ENCODE measurements at regions not wholly inside any gene's neighbourhood (a gene's known extent, or its start where the extent isn't known, plus 50 kb on each side); places are given as distances from the start of the nearest gene placed in this dataset.

- no peaks in the 10 kb centered on the region for H3K4me1 ChIP-seq (ENCODE audit: insufficient read depth, low read length)
- Mint-ChIP-seq H3K4me3 (no peak overlapping the region), H3K4me1 (ENCODE audit: low read depth) (no peaks in the 10 kb centered on the region), H3K27ac (no peak overlapping the region), H3K9me3 (no peaks in the 10 kb centered on the region), H3K36me3 (ENCODE audit: low read depth) (no peaks in the 10 kb centered on the region), H3K27me3 (peaks cover 9% of the 10 kb centered on the region)
- H3K9me3 ChIP-seq (ENCODE audit: control insufficient read depth in 1 of 2, insufficient read depth in 1 of 2, low read length in 2 of 2): no peaks in the 10 kb centered on the region
- no peaks in the 10 kb centered on the region for H3K27me3 ChIP-seq (ENCODE audit: control insufficient read depth in 1 of 2, insufficient read depth in 2 of 2, low read length in 2 of 2)
- ATAC-seq (ENCODE audit: poor library complexity) (no peak), DNase-seq (no peak)
- intact Hi-C loops (cut with DNase I, micrococcal nuclease): no loop called here
- H3K4me3 ChIP-seq (ENCODE audit: low read length): no peak overlapping the region
- ChIA-PET POLR2A (no interaction called here), CTCF (no interaction called here)
- TF ChIP-seq, protein P1, sequence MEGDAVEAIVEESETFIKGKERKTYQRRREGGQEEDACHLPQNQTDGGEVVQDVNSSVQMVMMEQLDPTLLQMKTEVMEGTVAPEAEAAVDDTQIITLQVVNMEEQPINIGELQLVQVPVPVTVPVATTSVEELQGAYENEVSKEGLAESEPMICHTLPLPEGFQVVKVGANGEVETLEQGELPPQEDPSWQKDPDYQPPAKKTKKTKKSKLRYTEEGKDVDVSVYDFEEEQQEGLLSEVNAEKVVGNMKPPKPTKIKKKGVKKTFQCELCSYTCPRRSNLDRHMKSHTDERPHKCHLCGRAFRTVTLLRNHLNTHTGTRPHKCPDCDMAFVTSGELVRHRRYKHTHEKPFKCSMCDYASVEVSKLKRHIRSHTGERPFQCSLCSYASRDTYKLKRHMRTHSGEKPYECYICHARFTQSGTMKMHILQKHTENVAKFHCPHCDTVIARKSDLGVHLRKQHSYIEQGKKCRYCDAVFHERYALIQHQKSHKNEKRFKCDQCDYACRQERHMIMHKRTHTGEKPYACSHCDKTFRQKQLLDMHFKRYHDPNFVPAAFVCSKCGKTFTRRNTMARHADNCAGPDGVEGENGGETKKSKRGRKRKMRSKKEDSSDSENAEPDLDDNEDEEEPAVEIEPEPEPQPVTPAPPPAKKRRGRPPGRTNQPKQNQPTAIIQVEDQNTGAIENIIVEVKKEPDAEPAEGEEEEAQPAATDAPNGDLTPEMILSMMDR (IDR thresholded peaks at IDR 0.05): no peak
- no peak overlapping the region for H3K27ac ChIP-seq (ENCODE audit: low read depth in 1 of 2, low read length in 2 of 2)
- no peaks in the 10 kb centered on the region for H3K36me3 ChIP-seq (ENCODE audit: insufficient read depth, low read length)
Measured at GRCh38 chr13:109410868-109411267, 375.5 kb downstream of the IRS2 start.

DNA sequence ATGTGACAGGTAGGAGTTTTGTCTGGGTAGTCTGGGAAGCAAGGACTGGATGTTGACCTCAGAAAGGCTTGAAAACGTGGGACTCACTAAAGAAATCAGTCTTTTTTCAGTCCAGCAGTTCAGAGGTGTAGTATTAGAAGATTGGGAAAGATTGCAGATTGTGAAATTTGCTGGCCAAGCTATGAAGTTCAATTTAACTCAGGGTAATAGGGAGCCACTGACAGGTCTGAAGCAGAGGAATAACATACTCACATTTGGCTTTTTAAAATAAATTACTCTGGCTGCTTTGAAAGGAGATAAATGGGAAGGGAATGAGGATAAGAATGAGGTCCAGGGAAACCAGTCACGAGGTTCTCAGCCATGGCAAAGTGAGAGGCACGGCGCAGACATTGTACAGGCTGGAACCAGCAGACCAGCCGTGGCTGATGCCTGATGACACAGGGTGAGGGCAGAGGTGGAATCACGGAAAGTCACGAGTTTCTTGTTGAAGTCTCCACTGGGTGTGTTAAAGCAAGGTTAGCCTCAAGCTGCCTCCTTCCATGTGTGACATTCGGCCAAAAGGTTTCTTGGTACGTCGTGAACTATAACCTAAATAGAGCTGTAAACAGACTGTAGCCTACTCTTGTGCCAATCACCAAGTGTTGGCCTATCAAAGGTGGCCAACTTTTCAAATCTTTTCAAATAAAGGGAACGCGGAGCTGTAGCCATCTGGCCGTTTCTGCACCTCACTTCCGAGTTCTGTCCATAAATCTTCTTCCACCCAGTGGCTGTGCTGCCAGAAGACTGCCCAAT lies 377.6 kb downstream of the IRS2 start:
- no peaks in the 10 kb centered on the region for H3K9me3 Mint-ChIP-seq
- TF ChIP-seq, protein P1 (IDR thresholded peaks at IDR 0.05): no peak
- ChIA-PET CTCF (no interaction called here), POLR2A (no interaction called here)
- Histone ChIP-seq H3K4me1 (ENCODE audit: insufficient read depth, low read length) (no peaks in the 10 kb centered on the region), H3K4me3 (ENCODE audit: low read length) (no peak overlapping the region), H3K36me3 (ENCODE audit: insufficient read depth, low read length) (no peaks in the 10 kb centered on the region), H3K9me3 (ENCODE audit: control insufficient read depth in 1 of 2, insufficient read depth in 1 of 2, low read length in 2 of 2) (peaks cover 0 to 10% of the 10 kb centered on the region in 2 experiments), H3K27me3 (ENCODE audit: control insufficient read depth in 1 of 2, insufficient read depth in 2 of 2, low read length in 2 of 2) (no peaks in the 10 kb centered on the region), H3K27ac (ENCODE audit: low read depth in 1 of 2, low read length in 2 of 2) (no peak overlapping the region)
- H3K27me3 Mint-ChIP-seq: peaks cover 9% of the 10 kb centered on the region
- DNase-seq (no peak), ATAC-seq (ENCODE audit: poor library complexity) (no peak)
- H3K4me1 Mint-ChIP-seq (ENCODE audit: low read depth): no peaks in the 10 kb centered on the region
- intact Hi-C loops (cut with DNase I, micrococcal nuclease): no loop called here
- no peak overlapping the region for H3K4me3 Mint-ChIP-seq
- H3K27ac Mint-ChIP-seq: no peak overlapping the region
- H3K36me3 Mint-ChIP-seq (ENCODE audit: low read depth): no peaks in the 10 kb centered on the region

DNA sequence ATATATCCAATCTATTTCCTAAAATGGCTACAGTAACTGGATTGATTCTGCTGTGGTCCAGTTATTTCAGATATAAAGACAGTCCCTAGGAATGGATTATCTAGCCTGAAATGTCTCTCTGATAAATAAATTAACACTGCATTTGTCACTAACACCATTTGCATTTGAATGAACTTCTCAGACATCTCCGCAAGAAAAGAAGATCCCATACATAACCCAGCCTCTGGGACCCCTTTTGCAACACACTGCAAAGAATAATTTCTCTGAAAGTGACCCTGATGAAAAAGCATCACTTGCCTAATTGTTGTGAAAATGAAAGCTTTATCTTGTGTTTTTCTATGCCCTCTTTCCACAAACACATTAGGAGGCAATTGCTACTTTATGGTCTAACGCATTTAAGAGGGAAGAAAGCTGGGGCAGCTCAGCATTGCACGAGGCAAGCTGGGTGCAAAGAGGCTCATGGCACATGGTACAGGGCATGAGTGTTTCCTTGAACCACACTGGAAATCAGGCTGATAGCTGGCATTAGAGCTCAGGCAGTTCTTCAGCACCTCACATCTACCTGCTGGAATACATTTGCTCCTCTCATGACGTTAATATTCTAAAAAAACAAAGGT lies 379.9 kb downstream of the IRS2 start:
- intact Hi-C loops (cut with DNase I, micrococcal nuclease): no loop called here
- Mint-ChIP-seq H3K9me3 (no peaks in the 10 kb centered on the region), H3K36me3 (ENCODE audit: low read depth) (no peaks in the 10 kb centered on the region), H3K4me1 (ENCODE audit: low read depth) (no peaks in the 10 kb centered on the region), H3K27ac (no peak overlapping the region), H3K27me3 (peaks cover 9% of the 10 kb centered on the region), H3K4me3 (no peak overlapping the region)
- Histone ChIP-seq H3K27ac (ENCODE audit: low read depth in 1 of 2, low read length in 2 of 2) (no peak overlapping the region), H3K36me3 (ENCODE audit: insufficient read depth, low read length) (no peaks in the 10 kb centered on the region), H3K9me3 (ENCODE audit: control insufficient read depth in 1 of 2, insufficient read depth in 1 of 2, low read length in 2 of 2) (peaks cover 0 to 10% of the 10 kb centered on the region in 2 experiments), H3K4me1 (ENCODE audit: insufficient read depth, low read length) (no peaks in the 10 kb centered on the region), H3K4me3 (ENCODE audit: low read length) (no peak overlapping the region), H3K27me3 (ENCODE audit: control insufficient read depth in 1 of 2, insufficient read depth in 2 of 2, low read length in 2 of 2) (no peaks in the 10 kb centered on the region)
- no peak for ATAC-seq (ENCODE audit: poor library complexity)
- TF ChIP-seq, protein P1 (IDR thresholded peaks at IDR 0.05): no peak
- DNase-seq: no peak
- ChIA-PET CTCF (no interaction called here), POLR2A (no interaction called here)

Data from CD4-positive, alpha-beta T cell (primary cell).